Left lung (tissue), 4 donors: ENCODE measurements at regions not wholly inside any gene's neighbourhood (a gene's known extent, or its start where the extent isn't known, plus 50 kb on each side); places are given as distances from the start of the nearest gene placed in this dataset.
A peak's percentile ranks its signal among the peaks of the same experiment; 100 is the strongest.

Experiments used
- ATAC-seq: fragments of 200-7000 bp; cut with Tn5 transposase; one replicate; pipeline ENCODE4 v1.9.1; 2020; ENCODE audit warnings: moderate library complexity
- DNase-seq, 4 donors: peaks; one replicate each; pipeline ENCODE4 v3.0.0-alpha.2; 2013 to 2020
- H3K27ac ChIP-seq, 2 donors: fragments of 200-600 bp; sonication (generic) in 1 of 2; one replicate each; pipeline versions ENCODE4 v1.5.0 to v1.8.0; 2020 to 2021
- H3K27me3 ChIP-seq, 2 donors: fragments of 200-600 bp; sonication (generic) in 1 of 2; one replicate each; pipeline versions ENCODE4 v1.5.0 to v1.8.0; 2020 to 2021
- H3K36me3 ChIP-seq, 2 donors: fragments of 200-600 bp; sonication (generic) in 1 of 2; one replicate each; pipeline versions ENCODE4 v1.5.0 to v1.8.0; 2020 to 2021
- H3K4me1 ChIP-seq, 2 donors: fragments of 200-600 bp; one replicate each; pipeline ENCODE4 v1.8.0; 2021
- H3K4me3 ChIP-seq, 2 donors: fragments of 200-600 bp; sonication (generic) in 1 of 2; one replicate each; pipeline versions ENCODE4 v1.5.0 to v1.8.0; 2020 to 2021; ENCODE audit warnings: mild to moderate bottlenecking in 1 of 2
- H3K9me3 ChIP-seq, 2 donors: fragments of 200-600 bp; sonication (generic) in 1 of 2; one replicate each; pipeline versions ENCODE4 v1.5.0 to v1.8.0; 2020 to 2021
- CTCF ChIP-seq, 2 donors: fragments of 200-600 bp; sonication (generic) in 1 of 2; IDR thresholded peaks; one replicate each; pipeline versions ENCODE4 v1.5.0 to v1.8.0; 2021; ENCODE audit warnings: antibody characterized with exemption in 2 of 2
- intact Hi-C, 2 donors: fragments of 100-400 bp; cut with DNase I; formaldehyde crosslinking; loops; one replicate each; pipeline versions ENCODE4 v1.11.2 to v1.14.2; 2022
- donor health status: DM: no; HTN: yes; CAD: no.
- donor health status: DM: no; HTN: no; CAD: no.

- DNase-seq (no peak), ATAC-seq (no peak)
- Histone ChIP-seq H3K27me3 (peaks cover 10 to 29% of the 10 kb centered on the region in 2 donors), H3K4me3 (no peak overlapping the region), H3K27ac (no peak overlapping the region), H3K9me3 (no peaks in the 10 kb centered on the region), H3K36me3 (no peaks in the 10 kb centered on the region), H3K4me1 (peaks cover 0 to 7% of the 10 kb centered on the region in 2 donors)
- TF ChIP-seq CTCF (IDR thresholded peaks at IDR 0.05) = no peak
- intact Hi-C loops = no loop called here
Observed at GRCh38 chr1:23615423-23615822, 56.1 kb upstream of the ID3 start.

- no peak for ATAC-seq
- intact Hi-C loops = no loop called here
- no peak for DNase-seq
Observed at GRCh38 chr1:23614032-23614660, 54.8 kb upstream of the ID3 start.

GRCh38 chr1:23613191-23614031 lies 54.1 kb upstream of the ID3 start:
- Histone ChIP-seq H3K4me1 (no peaks in the 10 kb centered on the region), H3K27ac (peak overlapping the region in 1 of 2 donors; percentile 18)

More at GRCh38 chr1:23614032-23614660, 54.8 kb upstream of the ID3 start:
- H3K27me3 ChIP-seq = peaks cover 4 to 16% of the 10 kb centered on the region in 2 donors
- H3K4me3 ChIP-seq = no peak overlapping the region
- H3K9me3 ChIP-seq = no peaks in the 10 kb centered on the region
- H3K27ac ChIP-seq = no peak overlapping the region
- no peak for TF ChIP-seq CTCF (IDR thresholded peaks at IDR 0.05)
- H3K4me1 ChIP-seq = no peaks in the 10 kb centered on the region
- no peaks in the 10 kb centered on the region for H3K36me3 ChIP-seq

GRCh38 chr1:23611601-23612327 lies 52.5 kb upstream of the ID3 start:
- intact Hi-C loops = no loop called here
- H3K36me3 ChIP-seq = no peaks in the 10 kb centered on the region
- no peaks in the 10 kb centered on the region for H3K4me1 ChIP-seq
- H3K9me3 ChIP-seq = no peaks in the 10 kb centered on the region
- no peaks in the 10 kb centered on the region for H3K27me3 ChIP-seq
- no peak overlapping the region for H3K27ac ChIP-seq
- DNase-seq = no peak
- ATAC-seq = no peak
- no peak overlapping the region for H3K4me3 ChIP-seq
- no peak for TF ChIP-seq CTCF (IDR thresholded peaks at IDR 0.05)

More at GRCh38 chr1:23613191-23614031, 54.1 kb upstream of the ID3 start:
- intact Hi-C loops = no loop called here
- DNase-seq (no peak), ATAC-seq (no peak)
- H3K4me3 ChIP-seq = no peak overlapping the region
- H3K9me3 ChIP-seq = no peaks in the 10 kb centered on the region
- no peaks in the 10 kb centered on the region for H3K36me3 ChIP-seq
- TF ChIP-seq CTCF (IDR thresholded peaks at IDR 0.05) = no peak
- H3K27me3 ChIP-seq = peaks cover 0 to 9% of the 10 kb centered on the region in 2 donors

GRCh38 chr1:23610677-23611076 lies 51.4 kb upstream of the ID3 start:
- no peak for ATAC-seq
- TF ChIP-seq CTCF (IDR thresholded peaks at IDR 0.05) = no peak

More at GRCh38 chr1:23610677-23611076, 51.4 kb upstream of the ID3 start:
- H3K27me3 ChIP-seq = no peaks in the 10 kb centered on the region
- intact Hi-C loops = no loop called here
- no peaks in the 10 kb centered on the region for H3K4me1 ChIP-seq
- DNase-seq = no peak
- H3K27ac ChIP-seq = no peak overlapping the region
- no peaks in the 10 kb centered on the region for H3K9me3 ChIP-seq
- H3K4me3 ChIP-seq = no peak overlapping the region
- no peaks in the 10 kb centered on the region for H3K36me3 ChIP-seq
